Inferior parietal cortex (tissue), 1 donor: ENCODE measurements at regions not wholly inside any gene's neighbourhood (a gene's known extent, or its start where the extent isn't known, plus 50 kb on each side); places are given as distances from the start of the nearest gene placed in this dataset.
"Not testable (repeated sequence)": the region's sequence is repeated elsewhere in the genome, so short reads cannot be mapped to it uniquely, and the experiment has no call there.

ENCODE experiments used
- DNase-seq: peaks from one replicate; pipeline ENCODE4 v3.0.0-alpha.2; 2016; ENCODE audit errors: extremely low spot score

DNA sequence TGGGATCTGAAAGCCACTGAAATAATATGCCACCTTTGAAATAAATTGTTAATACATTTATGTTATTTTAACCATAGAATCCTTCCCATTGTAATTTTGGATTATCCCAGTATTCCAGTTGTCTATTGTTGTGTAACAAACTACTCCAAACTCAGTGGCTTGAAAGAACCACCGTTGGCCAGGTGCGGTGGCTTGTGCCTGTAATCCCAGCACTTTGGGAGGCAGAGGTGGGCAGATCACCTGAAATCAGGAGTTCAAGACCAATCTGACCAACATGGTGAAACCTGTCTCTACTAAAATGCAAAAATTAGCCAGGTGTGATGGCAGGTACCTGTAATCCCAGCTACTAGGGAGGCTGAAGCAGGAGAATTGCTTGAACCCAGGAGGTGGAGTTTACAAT, 217.6 kb downstream of the IRX2 start:
- DNase-seq: not testable (repeated sequence)

DNA sequence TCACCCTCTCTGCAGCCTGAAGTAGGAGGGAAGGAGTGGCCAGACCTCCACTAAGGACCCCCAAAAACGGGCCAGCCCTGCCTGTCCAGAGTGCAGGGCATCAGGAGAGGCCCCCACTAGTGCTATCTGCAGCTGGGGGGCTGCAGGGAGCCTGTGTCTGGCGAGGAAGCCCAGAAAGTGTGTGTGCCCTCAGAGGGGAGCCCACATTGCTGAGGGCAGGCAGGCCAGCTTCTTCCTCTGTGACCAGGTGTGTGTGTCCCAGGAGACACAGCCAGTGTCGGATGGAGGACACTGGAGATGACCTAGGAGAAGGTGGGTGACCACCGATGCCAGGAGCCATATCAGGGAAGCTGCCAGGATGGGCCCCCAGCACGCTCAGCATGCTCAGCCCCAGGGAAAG, 218.7 kb downstream of the IRX2 start:
- no peak for DNase-seq

GRCh38 chr5:2531318-2531717, 220.2 kb downstream of the IRX2 start:
- DNase-seq: no peak

DNA sequence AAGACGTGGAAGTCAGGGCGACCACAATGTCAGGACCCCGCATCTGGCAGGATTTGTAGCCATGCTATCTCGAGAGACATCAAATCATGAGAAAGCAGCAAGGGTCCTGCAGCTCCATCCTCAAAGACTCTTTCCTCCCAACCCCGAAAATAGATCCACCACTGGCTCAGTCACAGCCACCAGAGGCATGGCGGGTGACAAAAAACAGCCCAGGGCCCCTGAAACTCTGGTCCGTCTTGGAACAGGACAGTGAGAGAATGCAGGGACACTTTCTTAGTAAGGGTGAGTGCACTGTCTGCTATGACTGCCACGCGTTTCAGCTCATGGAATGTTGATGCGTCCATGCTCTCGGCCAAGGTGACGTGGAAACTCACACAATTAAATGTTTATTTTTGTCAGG, 220.9 kb downstream of the IRX2 start:
- no peak for DNase-seq

DNA sequence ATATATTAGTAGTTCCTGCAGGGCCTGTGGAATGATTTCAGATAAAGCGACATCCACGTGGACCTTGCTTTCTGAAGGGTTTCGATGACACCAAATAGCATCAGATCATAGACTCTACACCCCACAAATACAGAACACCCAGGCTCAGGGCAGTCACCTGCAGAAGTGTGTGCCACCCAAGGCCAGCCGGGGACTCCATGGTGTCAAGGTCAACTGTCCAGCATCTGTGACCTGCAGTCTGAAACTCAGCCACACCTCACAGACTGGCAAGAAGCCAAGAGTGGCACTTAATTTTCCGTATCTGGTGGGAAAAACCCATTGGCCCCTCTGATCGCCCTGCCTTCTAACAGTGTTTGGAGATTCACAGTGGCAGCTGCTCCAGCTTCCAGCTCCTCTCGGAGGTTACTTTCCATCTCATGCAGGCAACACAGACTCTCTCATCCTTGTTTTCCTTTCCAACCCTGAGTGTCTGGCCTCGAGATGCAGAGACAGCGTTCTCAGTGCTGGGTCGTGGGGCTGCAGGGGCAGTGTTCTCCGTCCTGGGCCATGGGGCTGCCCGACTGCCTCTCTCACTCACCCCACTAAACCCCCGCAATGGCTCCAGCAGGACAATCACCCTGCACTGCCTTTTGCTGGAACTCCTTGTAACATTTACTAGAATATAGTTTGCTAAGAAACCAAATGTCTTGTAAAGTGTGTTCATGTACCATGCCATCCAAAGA, 221.9 kb downstream of the IRX2 start:
- DNase-seq: no peak

- DNase-seq: no peak
These were observed 226.1 kb downstream of the IRX2 start for GRCh38 chr5:2525351-2525750.

DNA sequence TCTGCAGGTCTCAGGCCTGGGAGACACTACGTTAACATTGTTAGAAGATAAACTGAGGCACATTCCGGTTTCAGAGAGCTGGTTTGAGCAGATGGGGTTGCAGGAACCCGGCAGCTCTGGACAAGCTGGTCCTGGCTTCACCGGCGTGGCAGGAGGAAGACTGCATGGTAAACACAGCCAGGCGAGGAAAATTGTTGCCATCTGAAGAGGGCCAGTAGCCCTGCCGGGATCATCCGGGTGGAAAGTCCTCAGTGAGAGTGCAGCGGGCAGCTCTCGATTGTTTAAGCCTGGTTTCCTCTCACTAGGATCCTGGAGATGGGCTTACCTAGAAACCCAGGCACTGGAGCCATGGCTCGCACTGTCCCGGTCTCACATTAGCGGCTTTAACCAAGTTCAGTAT, 226.9 kb downstream of the IRX2 start:
- no peak for DNase-seq

GRCh38 chr5:2523180-2523579, 228.3 kb downstream of the IRX2 start:
- no peak for DNase-seq

DNA sequence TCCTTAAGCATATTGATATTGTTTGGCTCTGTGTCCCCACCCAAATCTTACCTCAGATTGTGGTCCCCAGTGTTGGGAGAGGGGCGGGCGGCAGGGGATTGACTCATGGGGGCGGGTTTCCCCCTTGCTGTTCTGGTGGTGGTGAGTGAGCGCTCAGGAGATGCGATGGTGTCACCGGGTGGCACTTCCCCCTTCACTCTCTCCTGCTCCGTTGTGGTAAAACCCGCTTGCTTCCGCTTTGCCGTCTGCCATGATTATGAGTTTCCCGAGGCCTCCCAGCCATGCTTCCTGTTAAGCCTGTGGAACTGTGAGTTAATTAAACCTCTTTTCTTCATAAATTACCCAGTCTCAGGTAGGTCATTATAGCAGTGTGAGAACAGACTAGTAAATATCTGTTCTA, 229.1 kb downstream of the IRX2 start:
- DNase-seq: no peak

DNA sequence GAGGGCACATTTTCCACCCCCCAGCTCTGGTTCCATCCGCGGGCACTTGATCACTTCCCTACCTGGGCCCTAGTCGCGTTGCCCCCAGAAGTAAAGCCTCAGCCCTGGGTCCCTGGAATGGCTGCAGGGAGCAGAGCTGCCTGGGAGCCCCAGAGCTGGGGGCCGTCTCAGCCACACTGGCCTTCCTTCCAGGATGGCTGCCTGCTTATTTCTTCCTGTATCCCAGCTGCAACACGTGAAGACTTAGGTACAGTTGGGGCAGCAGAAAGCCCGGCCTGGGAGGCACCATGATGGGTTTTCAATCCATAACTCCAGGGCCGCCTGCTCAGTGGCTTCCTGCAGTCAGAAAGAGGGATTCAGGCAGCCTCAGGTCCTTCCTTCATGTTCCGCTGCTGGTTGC, 232.3 kb downstream of the IRX2 start:
- DNase-seq: no peak

DNA sequence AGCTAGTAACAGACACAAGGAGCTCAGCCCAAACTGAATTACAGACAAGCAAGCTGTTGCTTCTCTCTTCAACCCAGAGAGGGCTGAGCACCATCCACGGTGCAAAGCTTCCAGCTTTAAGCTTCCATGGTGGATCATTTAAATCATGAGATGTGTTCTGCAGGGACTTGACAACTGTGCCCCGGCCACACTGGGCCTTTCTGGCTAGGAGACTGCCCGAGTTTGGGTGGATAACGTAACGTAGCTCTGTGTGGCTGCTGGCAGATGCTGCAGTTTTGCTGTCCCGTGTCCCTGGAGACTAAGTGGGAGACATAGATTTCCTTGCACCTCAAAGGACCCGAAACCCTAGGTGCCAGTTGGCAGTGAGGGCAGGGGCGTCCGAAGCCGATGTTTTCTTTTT, 234.0 kb downstream of the IRX2 start:
- no peak for DNase-seq

DNA sequence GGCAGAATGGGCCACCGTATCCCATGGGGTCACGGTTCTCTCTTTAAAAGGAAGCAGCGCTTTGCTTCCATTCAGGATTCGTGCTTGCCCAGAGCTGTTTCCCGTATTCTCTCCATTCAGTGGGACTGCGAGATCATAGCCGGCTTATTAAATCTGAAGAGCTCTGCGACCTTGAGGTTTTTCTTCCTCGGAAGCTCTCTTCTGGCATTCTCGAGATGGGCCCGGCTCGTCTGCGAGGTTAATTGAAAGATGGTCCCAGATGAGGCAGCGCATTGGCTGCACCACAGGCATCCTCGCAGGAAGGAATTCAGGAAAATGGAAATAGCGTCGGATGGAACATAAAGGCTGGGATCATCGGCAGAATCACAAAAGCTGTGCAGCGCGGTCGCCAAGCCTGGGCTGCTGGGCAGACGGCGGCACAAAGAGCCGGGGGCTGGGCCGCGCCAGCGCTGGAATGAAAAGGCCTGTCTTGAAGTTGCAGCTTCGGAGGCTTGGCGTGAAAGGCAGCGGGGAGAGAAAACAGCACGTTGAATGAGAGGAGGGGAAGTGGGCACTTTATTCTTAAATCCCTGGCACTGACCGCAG, 236.2 kb downstream of the IRX2 start:
- no peak for DNase-seq

- no peak for DNase-seq
These were observed 237.0 kb downstream of the IRX2 start for GRCh38 chr5:2514484-2514883.

- no peak for DNase-seq
These were observed 239.8 kb downstream of the IRX2 start for GRCh38 chr5:2511706-2512105.

DNA sequence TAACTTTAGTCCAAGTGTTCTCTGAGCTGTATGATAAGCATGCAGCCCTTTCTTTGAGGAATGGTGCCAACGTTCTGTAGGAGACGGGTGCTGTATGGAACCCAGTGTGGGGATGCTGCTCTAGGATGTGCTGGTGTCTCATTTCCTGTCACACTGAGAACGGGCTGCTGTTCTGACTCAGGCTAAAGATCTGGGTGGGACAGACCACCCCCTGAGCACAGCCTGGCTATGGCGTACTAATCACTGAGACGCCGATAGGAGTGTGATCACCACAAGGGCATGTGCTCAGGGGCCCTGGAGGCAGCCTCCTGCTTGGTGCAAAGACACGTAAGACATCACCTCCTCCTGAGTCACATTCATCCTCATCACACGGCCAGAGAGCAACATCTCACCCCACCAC, 240.4 kb downstream of the IRX2 start:
- no peak for DNase-seq

- DNase-seq: no peak
These were observed 241.9 kb downstream of the IRX2 start for GRCh38 chr5:2509527-2509926.

DNA sequence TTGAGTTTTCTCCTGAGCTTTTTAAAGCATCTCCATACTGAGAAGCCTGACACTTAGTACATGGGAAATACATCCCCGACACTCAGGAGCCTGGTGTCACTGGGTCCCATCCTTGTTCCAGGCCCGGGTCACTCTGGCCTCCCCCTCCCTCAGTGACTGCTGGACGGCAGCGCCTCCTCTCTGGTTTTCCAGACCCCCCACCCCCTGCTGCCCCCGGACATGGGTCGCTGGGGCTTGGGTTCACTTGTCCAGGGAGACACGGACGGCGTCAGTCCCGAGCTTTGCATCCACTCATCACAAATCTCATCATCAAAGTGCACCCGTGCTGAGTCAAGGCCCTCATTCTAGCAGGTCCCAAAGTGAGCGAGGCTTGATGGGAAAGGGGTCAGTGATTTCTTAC, 243.0 kb downstream of the IRX2 start:
- DNase-seq: no peak

GRCh38 chr5:2507611-2508010, 243.9 kb downstream of the IRX2 start:
- no peak for DNase-seq

DNA sequence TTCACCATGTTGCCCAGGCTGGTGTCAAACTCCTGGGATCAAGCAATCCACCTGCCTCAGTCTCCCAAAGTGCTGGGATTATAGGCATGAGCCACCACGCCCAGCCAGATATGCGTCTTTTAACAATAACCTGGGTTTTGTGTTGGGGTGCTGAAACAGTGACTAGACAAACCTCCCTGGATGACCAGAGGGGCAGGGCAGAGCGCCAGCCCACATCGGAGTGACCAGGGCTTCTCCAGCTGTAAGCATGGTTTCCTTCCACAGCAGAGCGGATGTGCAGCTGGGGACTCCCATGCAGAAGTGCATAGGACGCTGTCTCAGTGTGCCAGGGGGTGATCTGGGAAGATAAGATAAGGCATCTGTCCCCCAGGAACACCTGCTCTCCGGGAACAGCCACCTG, 244.9 kb downstream of the IRX2 start:
- DNase-seq: no peak

GRCh38 chr5:2505217-2505616, 246.3 kb downstream of the IRX2 start:
- DNase-seq: no peak

GRCh38 chr5:2502970-2503594, 248.4 kb downstream of the IRX2 start:
- DNase-seq: no peak

DNA sequence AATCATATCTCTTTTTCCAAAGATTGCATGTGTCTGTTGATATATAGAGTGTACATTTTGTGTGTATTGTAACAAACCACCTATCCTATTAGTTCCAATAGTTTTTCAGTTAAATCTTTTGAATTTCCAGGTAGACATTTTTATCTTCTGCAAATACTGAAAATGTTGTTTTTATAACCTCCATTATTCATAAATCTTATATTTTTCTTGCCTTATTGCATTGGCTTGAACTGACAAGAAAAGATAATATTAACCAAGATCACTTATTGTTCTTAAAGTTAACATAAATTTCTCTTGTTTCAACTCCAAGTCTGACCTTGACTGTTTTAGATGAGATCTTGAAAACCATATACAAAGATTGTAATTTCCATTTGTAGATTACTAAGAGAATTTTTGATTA, 251.6 kb downstream of the IRX2 start:
- DNase-seq: no peak

DNA sequence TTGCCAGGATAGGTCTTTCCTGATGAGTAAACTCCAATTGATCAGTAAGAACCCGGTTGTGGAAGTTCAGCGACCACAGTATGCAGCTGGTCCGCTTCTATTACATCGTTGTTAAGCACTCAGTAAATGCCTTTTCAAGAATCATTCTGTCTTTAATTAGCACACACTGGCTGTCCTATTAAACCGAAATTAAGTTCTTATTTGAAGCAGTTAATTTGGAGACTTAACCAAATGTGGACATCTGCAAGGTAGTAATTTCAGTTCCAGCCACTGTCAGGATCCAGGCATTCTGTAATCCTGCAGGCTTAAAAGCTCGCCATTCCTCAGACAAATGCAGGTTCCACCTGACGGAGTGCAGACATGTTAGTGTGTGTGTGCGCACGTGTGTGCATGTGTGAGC, 254.6 kb downstream of the IRX2 start:
- no peak for DNase-seq

- DNase-seq: no peak
These were observed 255.4 kb downstream of the IRX2 start for GRCh38 chr5:2496126-2496525.
